ENCODE measurements at regions not wholly inside any gene's neighbourhood (a gene's known extent, or its start where the extent isn't known, plus 50 kb on each side); places are given as distances from the start of the nearest gene placed in this dataset.

- TF ChIP-seq, protein P1, sequence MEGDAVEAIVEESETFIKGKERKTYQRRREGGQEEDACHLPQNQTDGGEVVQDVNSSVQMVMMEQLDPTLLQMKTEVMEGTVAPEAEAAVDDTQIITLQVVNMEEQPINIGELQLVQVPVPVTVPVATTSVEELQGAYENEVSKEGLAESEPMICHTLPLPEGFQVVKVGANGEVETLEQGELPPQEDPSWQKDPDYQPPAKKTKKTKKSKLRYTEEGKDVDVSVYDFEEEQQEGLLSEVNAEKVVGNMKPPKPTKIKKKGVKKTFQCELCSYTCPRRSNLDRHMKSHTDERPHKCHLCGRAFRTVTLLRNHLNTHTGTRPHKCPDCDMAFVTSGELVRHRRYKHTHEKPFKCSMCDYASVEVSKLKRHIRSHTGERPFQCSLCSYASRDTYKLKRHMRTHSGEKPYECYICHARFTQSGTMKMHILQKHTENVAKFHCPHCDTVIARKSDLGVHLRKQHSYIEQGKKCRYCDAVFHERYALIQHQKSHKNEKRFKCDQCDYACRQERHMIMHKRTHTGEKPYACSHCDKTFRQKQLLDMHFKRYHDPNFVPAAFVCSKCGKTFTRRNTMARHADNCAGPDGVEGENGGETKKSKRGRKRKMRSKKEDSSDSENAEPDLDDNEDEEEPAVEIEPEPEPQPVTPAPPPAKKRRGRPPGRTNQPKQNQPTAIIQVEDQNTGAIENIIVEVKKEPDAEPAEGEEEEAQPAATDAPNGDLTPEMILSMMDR (IDR thresholded peaks at IDR 0.05), result no peak
- TF ChIP-seq POLR2A (IDR thresholded peaks at IDR 0.05), result no peak
Observed at GRCh38 chr6:109241199-109241598, 141.1 kb downstream of the CD164 start.

All from lower leg skin (tissue), 3 donors.